Ascending aorta (tissue), 2 donors: ENCODE measurements at regions not wholly inside any gene's neighbourhood (a gene's known extent, or its start where the extent isn't known, plus 50 kb on each side); places are given as distances from the start of the nearest gene placed in this dataset.

Experiments
- DNase-seq, 2 donors: peaks; one replicate each; pipeline ENCODE4 v3.0.0-alpha.2; 2019; ENCODE audit warnings: low spot score in 2 of 2
- H3K27ac ChIP-seq, 2 donors: fragments of 200-600 bp; sonication (generic); one replicate each; pipeline ENCODE4 v1.5.1; 2016 to 2017; ENCODE audit warnings: mild to moderate bottlenecking in 1 of 2
- H3K27me3 ChIP-seq: fragments of 200-600 bp; sonication (generic); one replicate; pipeline ENCODE4 v1.5.1; 2017
- H3K36me3 ChIP-seq, 2 donors: fragments of 200-600 bp; sonication (generic); one replicate each; pipeline ENCODE4 v1.5.1; 2016
- H3K4me1 ChIP-seq, 2 donors: fragments of 200-600 bp; sonication (generic); one replicate each; pipeline ENCODE4 v1.5.1; 2016 to 2017; ENCODE audit warnings: mild to moderate bottlenecking in 1 of 2
- H3K4me3 ChIP-seq, 2 donors: fragments of 200-600 bp; sonication (generic); one replicate each; pipeline ENCODE4 v1.5.1; 2016 to 2017; ENCODE audit warnings: mild to moderate bottlenecking in 1 of 2
- H3K9me3 ChIP-seq, 2 donors: fragments of 200-600 bp; sonication (generic); one replicate each; pipeline ENCODE4 v1.5.1; 2016
- CTCF ChIP-seq, 3 experiments: fragments of 200-600 bp in 2 of 3; fragments of 450-650 bp in 1 of 3; sonication (generic) in 2 of 3; IDR thresholded peaks; one replicate each; pipeline ENCODE4 v1.5.1; 2016 to 2019; ENCODE audit warnings: antibody characterized with exemption in 3 of 3, mild to moderate bottlenecking in 1 of 3, moderate library complexity in 1 of 3
- intact Hi-C: fragments of 100-400 bp; cut with DNase I; formaldehyde crosslinking; loops from one replicate; pipeline ENCODE4 v1.15.1; 2023

GRCh38 chr17:55645361-55645760 lies 77.3 kb downstream of the TMEM100 start:
- DNase-seq, result no peak
- Histone ChIP-seq H3K9me3 (no peaks in the 10 kb centered on the region), H3K27me3 (no peaks in the 10 kb centered on the region), H3K4me3 (no peak overlapping the region), H3K36me3 (no peaks in the 10 kb centered on the region), H3K4me1 (no peaks in the 10 kb centered on the region), H3K27ac (no peak overlapping the region)
- intact Hi-C loops, result no loop called here
- no peak for TF ChIP-seq CTCF (IDR thresholded peaks at IDR 0.05)

- Histone ChIP-seq H3K27ac (no peak overlapping the region), H3K36me3 (no peaks in the 10 kb centered on the region), H3K27me3 (no peaks in the 10 kb centered on the region), H3K4me3 (no peak overlapping the region), H3K4me1 (no peaks in the 10 kb centered on the region), H3K9me3 (no peaks in the 10 kb centered on the region)
- intact Hi-C loops, result no loop called here
- no peak for TF ChIP-seq CTCF (IDR thresholded peaks at IDR 0.05)
- DNase-seq, result no peak
Observed at GRCh38 chr17:55644346-55644745, 78.3 kb downstream of the TMEM100 start.

GRCh38 chr17:55642741-55643140 lies 79.9 kb downstream of the TMEM100 start:
- no peak for DNase-seq
- H3K27ac ChIP-seq, result no peak overlapping the region
- TF ChIP-seq CTCF (IDR thresholded peaks at IDR 0.05), result no peak
- no peaks in the 10 kb centered on the region for H3K9me3 ChIP-seq
- H3K27me3 ChIP-seq, result no peaks in the 10 kb centered on the region
- no peaks in the 10 kb centered on the region for H3K4me1 ChIP-seq
- H3K36me3 ChIP-seq, result no peaks in the 10 kb centered on the region
- intact Hi-C loops, result no loop called here
- H3K4me3 ChIP-seq, result no peak overlapping the region

- no peaks in the 10 kb centered on the region for H3K4me1 ChIP-seq
- H3K27me3 ChIP-seq, result no peaks in the 10 kb centered on the region
- no peak overlapping the region for H3K27ac ChIP-seq
- H3K9me3 ChIP-seq, result no peaks in the 10 kb centered on the region
- no peaks in the 10 kb centered on the region for H3K36me3 ChIP-seq
- intact Hi-C loops, result no loop called here
- H3K4me3 ChIP-seq, result no peak overlapping the region
- TF ChIP-seq CTCF (IDR thresholded peaks at IDR 0.05), result peak; percentile 20 to 44 (median 36)
- DNase-seq, result peak in 1 of 2 donors; percentile 70
Observed at GRCh38 chr17:55641676-55642081, 81.0 kb downstream of the TMEM100 start.

- Histone ChIP-seq H3K9me3 (no peaks in the 10 kb centered on the region), H3K36me3 (no peaks in the 10 kb centered on the region), H3K4me3 (no peak overlapping the region), H3K27me3 (no peaks in the 10 kb centered on the region), H3K27ac (no peak overlapping the region), H3K4me1 (no peaks in the 10 kb centered on the region)
- intact Hi-C loops, result no loop called here
- TF ChIP-seq CTCF (IDR thresholded peaks at IDR 0.05), result no peak
- no peak for DNase-seq
Observed at GRCh38 chr17:55639096-55639495, 83.6 kb downstream of the TMEM100 start.

GRCh38 chr17:55635253-55635914 lies 87.3 kb downstream of the TMEM100 start:
- TF ChIP-seq CTCF (IDR thresholded peaks at IDR 0.05), result no peak
- no peaks in the 10 kb centered on the region for H3K9me3 ChIP-seq
- H3K4me1 ChIP-seq, result no peaks in the 10 kb centered on the region
- DNase-seq, result no peak
- intact Hi-C loops, result no loop called here
- no peak overlapping the region for H3K27ac ChIP-seq
- H3K36me3 ChIP-seq, result no peaks in the 10 kb centered on the region
- no peaks in the 10 kb centered on the region for H3K27me3 ChIP-seq
- H3K4me3 ChIP-seq, result no peak overlapping the region
